ENCODE measurements at regions not wholly inside any gene's neighbourhood (a gene's known extent, or its start where the extent isn't known, plus 50 kb on each side); places are given as distances from the start of the nearest gene placed in this dataset.

GRCh38 chr1:67887146-67887545 is 53.9 kb upstream of the GNG12 start:
- Histone ChIP-seq H3K4me1 (ENCODE audit: control insufficient read depth, insufficient read depth, low read length) (peaks cover 41% of the 10 kb centered on the region), H3K36me3 (ENCODE audit: insufficient read depth, low read length) (no peaks in the 10 kb centered on the region), H3K4me3 (ENCODE audit: low read length) (no peak overlapping the region), H3K4me2 (ENCODE audit: low read length) (no peak overlapping the region), H3K9me3 (replicated peaks; ENCODE audit: low read length) (no peaks in the 10 kb centered on the region), H3K27me3 (ENCODE audit: control insufficient read depth, insufficient read depth, low read length) (no peaks in the 10 kb centered on the region), H3K9ac (ENCODE audit: low read depth, low read length) (no peak overlapping the region)

GRCh38 chr1:67886076-67886475 is 52.8 kb upstream of the GNG12 start:
- H3K4me1 ChIP-seq (ENCODE audit: control insufficient read depth, insufficient read depth, low read length) = peaks cover 41% of the 10 kb centered on the region
- H3K36me3 ChIP-seq (ENCODE audit: insufficient read depth, low read length) = no peaks in the 10 kb centered on the region
- no peak overlapping the region for H3K9ac ChIP-seq (ENCODE audit: low read depth, low read length)
- no peak overlapping the region for H3K4me2 ChIP-seq (ENCODE audit: low read length)
- H3K4me3 ChIP-seq (ENCODE audit: low read length) = no peak overlapping the region
- no peaks in the 10 kb centered on the region for H3K9me3 ChIP-seq (replicated peaks; ENCODE audit: low read length)
- H3K27me3 ChIP-seq (ENCODE audit: control insufficient read depth, insufficient read depth, low read length) = no peaks in the 10 kb centered on the region

- peak overlapping the region; percentile 3 for H3K4me2 ChIP-seq (ENCODE audit: low read length)
- H3K4me1 ChIP-seq (ENCODE audit: control insufficient read depth, insufficient read depth, low read length) = peaks cover 23% of the 10 kb centered on the region
- H3K9ac ChIP-seq (ENCODE audit: low read depth, low read length) = no peak overlapping the region
- H3K4me3 ChIP-seq (ENCODE audit: low read length) = no peak overlapping the region
- no peaks in the 10 kb centered on the region for H3K9me3 ChIP-seq (replicated peaks; ENCODE audit: low read length)
- H3K27me3 ChIP-seq (ENCODE audit: control insufficient read depth, insufficient read depth, low read length) = no peaks in the 10 kb centered on the region
- no peaks in the 10 kb centered on the region for H3K36me3 ChIP-seq (ENCODE audit: insufficient read depth, low read length)
Observed at GRCh38 chr1:67883069-67883468, 49.8 kb upstream of the GNG12 start.

Data from skeletal muscle satellite cell (primary cell).